ENCODE measurements at regions not wholly inside any gene's neighbourhood (a gene's known extent, or its start where the extent isn't known, plus 50 kb on each side); places are given as distances from the start of the nearest gene placed in this dataset.

DNA sequence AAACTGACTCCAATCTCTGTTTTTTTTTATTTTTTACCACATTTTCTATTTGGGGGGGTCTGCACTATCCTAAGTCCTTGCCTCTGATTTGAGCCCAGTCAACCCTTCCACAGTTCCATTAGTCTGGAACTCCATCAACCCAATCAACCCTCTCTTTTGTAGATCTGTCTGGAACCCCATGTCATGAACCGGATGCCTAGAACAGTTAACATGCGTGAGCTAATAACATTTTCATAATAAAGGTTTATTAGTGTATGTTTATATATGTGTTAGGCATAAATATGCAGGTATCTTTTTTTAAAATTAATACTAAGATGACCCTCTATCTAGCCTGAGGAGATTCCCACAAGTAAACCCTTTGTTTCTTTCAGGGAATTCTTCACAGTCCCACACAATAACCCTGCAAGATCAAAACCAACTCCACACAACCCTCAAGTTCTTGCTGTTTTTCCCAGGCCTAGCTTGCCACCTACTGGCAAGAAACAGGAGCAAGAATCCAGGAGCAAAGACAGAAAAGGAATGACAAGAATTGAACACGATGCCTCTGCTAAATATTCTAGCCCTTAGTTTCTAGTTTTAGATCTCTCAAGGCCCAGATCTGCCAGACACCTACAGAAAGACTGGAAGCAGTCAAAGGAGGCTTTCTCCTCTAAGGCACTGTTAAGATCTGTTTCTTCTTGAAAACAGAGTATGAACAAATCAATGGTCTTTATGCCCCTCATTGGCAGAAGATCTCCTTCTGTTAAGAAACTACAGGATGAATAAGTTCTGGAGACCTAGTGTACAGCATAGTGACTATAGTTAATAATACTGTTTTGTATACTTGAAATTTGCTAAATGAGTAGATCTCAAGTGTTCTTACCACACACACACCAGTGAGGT lies 100.4 kb downstream of the TRIM36 start (continued):
- TF ChIP-seq, protein P1, sequence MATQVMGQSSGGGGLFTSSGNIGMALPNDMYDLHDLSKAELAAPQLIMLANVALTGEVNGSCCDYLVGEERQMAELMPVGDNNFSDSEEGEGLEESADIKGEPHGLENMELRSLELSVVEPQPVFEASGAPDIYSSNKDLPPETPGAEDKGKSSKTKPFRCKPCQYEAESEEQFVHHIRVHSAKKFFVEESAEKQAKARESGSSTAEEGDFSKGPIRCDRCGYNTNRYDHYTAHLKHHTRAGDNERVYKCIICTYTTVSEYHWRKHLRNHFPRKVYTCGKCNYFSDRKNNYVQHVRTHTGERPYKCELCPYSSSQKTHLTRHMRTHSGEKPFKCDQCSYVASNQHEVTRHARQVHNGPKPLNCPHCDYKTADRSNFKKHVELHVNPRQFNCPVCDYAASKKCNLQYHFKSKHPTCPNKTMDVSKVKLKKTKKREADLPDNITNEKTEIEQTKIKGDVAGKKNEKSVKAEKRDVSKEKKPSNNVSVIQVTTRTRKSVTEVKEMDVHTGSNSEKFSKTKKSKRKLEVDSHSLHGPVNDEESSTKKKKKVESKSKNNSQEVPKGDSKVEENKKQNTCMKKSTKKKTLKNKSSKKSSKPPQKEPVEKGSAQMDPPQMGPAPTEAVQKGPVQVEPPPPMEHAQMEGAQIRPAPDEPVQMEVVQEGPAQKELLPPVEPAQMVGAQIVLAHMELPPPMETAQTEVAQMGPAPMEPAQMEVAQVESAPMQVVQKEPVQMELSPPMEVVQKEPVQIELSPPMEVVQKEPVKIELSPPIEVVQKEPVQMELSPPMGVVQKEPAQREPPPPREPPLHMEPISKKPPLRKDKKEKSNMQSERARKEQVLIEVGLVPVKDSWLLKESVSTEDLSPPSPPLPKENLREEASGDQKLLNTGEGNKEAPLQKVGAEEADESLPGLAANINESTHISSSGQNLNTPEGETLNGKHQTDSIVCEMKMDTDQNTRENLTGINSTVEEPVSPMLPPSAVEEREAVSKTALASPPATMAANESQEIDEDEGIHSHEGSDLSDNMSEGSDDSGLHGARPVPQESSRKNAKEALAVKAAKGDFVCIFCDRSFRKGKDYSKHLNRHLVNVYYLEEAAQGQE (IDR thresholded peaks at IDR 0.05; ENCODE audit: borderline replicate concordance), result peak; percentile 35; the same call in 1 of the 2 replicates
- TF ChIP-seq, protein P1 (CRISPR knock-in tag; IDR thresholded peaks at IDR 0.05; ENCODE audit: low read depth), result no peak
- TF ChIP-seq ILK (tag; IDR thresholded peaks at IDR 0.05; ENCODE audit: borderline replicate concordance, low read depth) (no peak), SMC3 (conservative IDR thresholded peaks at IDR 0.05; ENCODE audit: insufficient read depth, low read depth, low read length) (peak; percentile 40), GTF2B (IDR thresholded peaks at IDR 0.05; ENCODE audit: extremely low read depth, insufficient read length) (no peak), ZNF77 (CRISPR knock-in tag; IDR thresholded peaks at IDR 0.05) (no peak), PHF21A (IDR thresholded peaks at IDR 0.05; ENCODE audit: borderline replicate concordance, low read depth) (no peak), RAD21 (CRISPR knock-in tag; conservative IDR thresholded peaks at IDR 0.05 in 1 of 2, IDR thresholded peaks at IDR 0.05 in 1 of 2) (peak; percentile 49 to 73), SLC30A9 (CRISPR knock-in tag; IDR thresholded peaks at IDR 0.05) (no peak), ZNF140 (CRISPR knock-in tag; IDR thresholded peaks at IDR 0.05) (no peak), MIER1 (IDR thresholded peaks at IDR 0.05; ENCODE audit: low read depth) (no peak), WHSC1 (IDR thresholded peaks at IDR 0.05; ENCODE audit: low read length) (no peak)
- TF ChIP-seq, protein P2, sequence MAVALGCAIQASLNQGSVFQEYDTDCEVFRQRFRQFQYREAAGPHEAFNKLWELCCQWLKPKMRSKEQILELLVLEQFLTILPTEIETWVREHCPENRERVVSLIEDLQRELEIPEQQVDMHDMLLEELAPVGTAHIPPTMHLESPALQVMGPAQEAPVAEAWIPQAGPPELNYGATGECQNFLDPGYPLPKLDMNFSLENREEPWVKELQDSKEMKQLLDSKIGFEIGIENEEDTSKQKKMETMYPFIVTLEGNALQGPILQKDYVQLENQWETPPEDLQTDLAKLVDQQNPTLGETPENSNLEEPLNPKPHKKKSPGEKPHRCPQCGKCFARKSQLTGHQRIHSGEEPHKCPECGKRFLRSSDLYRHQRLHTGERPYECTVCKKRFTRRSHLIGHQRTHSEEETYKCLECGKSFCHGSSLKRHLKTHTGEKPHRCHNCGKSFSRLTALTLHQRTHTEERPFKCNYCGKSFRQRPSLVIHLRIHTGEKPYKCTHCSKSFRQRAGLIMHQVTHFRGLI (CRISPR knock-in tag; IDR thresholded peaks at IDR 0.05), result no peak
- TF ChIP-seq, protein P3, sequence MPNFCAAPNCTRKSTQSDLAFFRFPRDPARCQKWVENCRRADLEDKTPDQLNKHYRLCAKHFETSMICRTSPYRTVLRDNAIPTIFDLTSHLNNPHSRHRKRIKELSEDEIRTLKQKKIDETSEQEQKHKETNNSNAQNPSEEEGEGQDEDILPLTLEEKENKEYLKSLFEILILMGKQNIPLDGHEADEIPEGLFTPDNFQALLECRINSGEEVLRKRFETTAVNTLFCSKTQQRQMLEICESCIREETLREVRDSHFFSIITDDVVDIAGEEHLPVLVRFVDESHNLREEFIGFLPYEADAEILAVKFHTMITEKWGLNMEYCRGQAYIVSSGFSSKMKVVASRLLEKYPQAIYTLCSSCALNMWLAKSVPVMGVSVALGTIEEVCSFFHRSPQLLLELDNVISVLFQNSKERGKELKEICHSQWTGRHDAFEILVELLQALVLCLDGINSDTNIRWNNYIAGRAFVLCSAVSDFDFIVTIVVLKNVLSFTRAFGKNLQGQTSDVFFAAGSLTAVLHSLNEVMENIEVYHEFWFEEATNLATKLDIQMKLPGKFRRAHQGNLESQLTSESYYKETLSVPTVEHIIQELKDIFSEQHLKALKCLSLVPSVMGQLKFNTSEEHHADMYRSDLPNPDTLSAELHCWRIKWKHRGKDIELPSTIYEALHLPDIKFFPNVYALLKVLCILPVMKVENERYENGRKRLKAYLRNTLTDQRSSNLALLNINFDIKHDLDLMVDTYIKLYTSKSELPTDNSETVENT (CRISPR knock-in tag; IDR thresholded peaks at IDR 0.05), result no peak

All from K562 (cell line).